Neural cell (in vitro differentiated cells): ENCODE measurements at regions not wholly inside any gene's neighbourhood (a gene's known extent, or its start where the extent isn't known, plus 50 kb on each side); places are given as distances from the start of the nearest gene placed in this dataset.

Experiments
- H2AFZ ChIP-seq: fragments of 200-600, 300-800 bp; sonication (generic), shearing (Covaris generic); 2 replicates; pipeline ENCODE4 v1.6.0; 2014; ENCODE audit warnings: low read depth, mild to moderate bottlenecking, antibody characterized with exemption, low read length, moderate library complexity
- H3F3A ChIP-seq: fragments of 200-600 bp; shearing (Covaris generic); 2 replicates; pipeline ENCODE4 v1.6.1; 2016; ENCODE audit warnings: mild to moderate bottlenecking, moderate library complexity, mixed read lengths, antibody characterized with exemption, low read length; ENCODE audit not compliant: insufficient read depth, poor library complexity, severe bottlenecking
- H3K27ac ChIP-seq: fragments of 200-600, 300-800 bp; sonication (generic), shearing (Covaris generic); 2 replicates; pipeline ENCODE4 v1.5.1; 2014; ENCODE audit warnings: mild to moderate bottlenecking, low read length, moderate library complexity
- H3K27me3 ChIP-seq: fragments of 300-800, 200-600 bp; sonication (generic), shearing (Covaris generic); 2 replicates; pipeline ENCODE4 v1.6.0; 2014; ENCODE audit warnings: mild to moderate bottlenecking, low read depth, low read length, moderate library complexity; ENCODE audit not compliant: insufficient read depth
- H3K36me3 ChIP-seq: fragments of 300-800, 200-600 bp; sonication (generic), shearing (Covaris generic); 2 replicates; pipeline ENCODE4 v1.5.1; 2014; ENCODE audit warnings: mild to moderate bottlenecking, antibody characterized with exemption, low read length, moderate library complexity; ENCODE audit not compliant: insufficient read depth
- H3K4me2 ChIP-seq: fragments of 300-800, 200-600 bp; sonication (generic), shearing (Covaris generic); 2 replicates; pipeline ENCODE4 v1.6.0; 2014; ENCODE audit warnings: mild to moderate bottlenecking, low read length
- H3K4me3 ChIP-seq: fragments of 300-800, 200-600 bp; sonication (generic), shearing (Covaris generic); 2 replicates; pipeline ENCODE4 v1.5.1; 2014; ENCODE audit warnings: mild to moderate bottlenecking, low read length, moderate library complexity
- H3K79me2 ChIP-seq: fragments of 200-600 bp; shearing (Covaris generic); replicated peaks from 2 replicates; pipeline ENCODE4 v1.6.0; 2014; ENCODE audit warnings: mild to moderate bottlenecking, low read length, moderate library complexity; ENCODE audit not compliant: insufficient read depth
- H3K9ac ChIP-seq: fragments of 300-800, 200-600 bp; sonication (generic), shearing (Covaris generic); 2 replicates; pipeline ENCODE4 v1.6.1; 2016; ENCODE audit warnings: mild to moderate bottlenecking, low read length, mixed read lengths
- H3K9me2 ChIP-seq: fragments of 200-600 bp; shearing (Covaris generic); 2 replicates; pipeline ENCODE4 v1.6.1; 2016; ENCODE audit warnings: mild to moderate bottlenecking, low read length, mixed read lengths; ENCODE audit not compliant: insufficient read depth
- H3K9me3 ChIP-seq: fragments of 200-600, 300-800 bp; sonication (generic), shearing (Covaris generic); 2 replicates; pipeline ENCODE4 v1.6.1; 2016; ENCODE audit warnings: mild to moderate bottlenecking, mixed run types, low read length, moderate library complexity, mixed read lengths
- H4K20me1 ChIP-seq: fragments of 200-600 bp; shearing (Covaris generic); 2 replicates; pipeline ENCODE4 v1.6.1; 2016; ENCODE audit warnings: mild to moderate bottlenecking, mixed run types; ENCODE audit not compliant: insufficient read depth
- CTCF ChIP-seq: fragments of 450-650 bp; IDR thresholded peaks from 2 replicates; pipeline ENCODE4 v1.5.1; 2014; ENCODE audit warnings: antibody characterized with exemption, mild to moderate bottlenecking, moderate library complexity; ENCODE audit not compliant: poor library complexity, severe bottlenecking
- EP300 ChIP-seq: fragments of 450-650 bp; conservative IDR thresholded peaks from 2 replicates; pipeline ENCODE4 v1.6.1; 2014; ENCODE audit warnings: antibody characterized with exemption, mild to moderate bottlenecking, moderate library complexity; ENCODE audit not compliant: poor library complexity, severe bottlenecking
- EZH2 ChIP-seq: fragments of 200-600, 300-800 bp; shearing (Covaris generic), sonication (generic); IDR thresholded peaks from 2 replicates; pipeline ENCODE4 v1.6.1; 2014; ENCODE audit warnings: antibody characterized with exemption, low read length, borderline replicate concordance, mild to moderate bottlenecking; ENCODE audit not compliant: insufficient read depth, poor library complexity, severe bottlenecking
- MXI1 ChIP-seq: fragments of 450-650 bp; conservative IDR thresholded peaks from 2 replicates; pipeline ENCODE4 v1.6.1; 2014; ENCODE audit warnings: antibody characterized with exemption, mild to moderate bottlenecking; ENCODE audit not compliant: poor library complexity, severe bottlenecking
- POLR2AphosphoS5 ChIP-seq: IDR thresholded peaks from 2 replicates; pipeline ENCODE4 v1.6.1; 2012
- RAD21 ChIP-seq: fragments of 450-650 bp; conservative IDR thresholded peaks from 2 replicates; pipeline ENCODE4 v1.6.1; 2014; ENCODE audit warnings: antibody characterized with exemption, mild to moderate bottlenecking, moderate library complexity
- SMC3 ChIP-seq: fragments of 450-650 bp; conservative IDR thresholded peaks from 2 replicates; pipeline ENCODE4 v1.6.1; 2014; ENCODE audit warnings: antibody characterized with exemption, mild to moderate bottlenecking, moderate library complexity; ENCODE audit not compliant: poor library complexity
- TAF1 ChIP-seq: IDR thresholded peaks from 2 replicates; pipeline ENCODE4 v1.6.1; 2012; ENCODE audit warnings: low read depth
- TF ChIP-seq, protein P1 (sequence below): IDR thresholded peaks from 2 replicates; pipeline ENCODE4 v1.6.1; 2012; ENCODE audit warnings: borderline replicate concordance

DNA sequence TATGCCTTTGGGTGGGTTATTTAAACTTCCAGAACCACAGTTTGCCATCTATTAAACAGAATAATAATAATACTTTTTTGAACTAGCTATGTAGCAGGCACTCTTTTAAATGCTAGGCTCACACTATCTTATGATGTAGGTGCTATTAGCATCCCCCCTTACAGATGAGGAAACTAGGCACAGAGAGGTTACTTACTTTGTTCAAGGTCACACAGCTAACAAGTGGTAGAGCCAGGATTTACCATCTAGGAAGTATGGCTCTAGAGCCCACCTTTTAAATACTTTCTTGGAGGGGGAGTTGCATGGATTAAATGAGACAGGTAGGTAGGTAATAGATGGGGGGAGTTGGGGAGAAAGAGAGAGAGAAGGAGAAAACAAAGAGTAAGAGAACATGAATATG lies 95.3 kb upstream of the NR3C1 start:
- Histone ChIP-seq H4K20me1 (no peaks in the 10 kb centered on the region), H3K36me3 (no peaks in the 10 kb centered on the region), H3F3A (no peaks in the 10 kb centered on the region), H3K4me2 (no peak overlapping the region), H3K9me3 (no peaks in the 10 kb centered on the region), H3K9me2 (no peaks in the 10 kb centered on the region), H3K27me3 (no peaks in the 10 kb centered on the region), H3K4me3 (no peak overlapping the region), H2AFZ (no peak overlapping the region), H3K79me2 (no peaks in the 10 kb centered on the region), H3K9ac (no peak overlapping the region), H3K27ac (no peak overlapping the region)
- no peak for TF ChIP-seq EP300
- TF ChIP-seq EZH2 = no peak
- TF ChIP-seq MXI1 = no peak
- no peak for TF ChIP-seq TAF1
- TF ChIP-seq RAD21 = no peak
- no peak for TF ChIP-seq POLR2AphosphoS5

GRCh38 chr5:143497749-143498148 lies 94.3 kb upstream of the NR3C1 start:
- Histone ChIP-seq H3F3A (no peaks in the 10 kb centered on the region), H3K4me2 (no peak overlapping the region), H2AFZ (no peak overlapping the region), H4K20me1 (no peaks in the 10 kb centered on the region), H3K79me2 (no peaks in the 10 kb centered on the region), H3K9ac (no peak overlapping the region), H3K36me3 (no peaks in the 10 kb centered on the region), H3K4me3 (no peak overlapping the region), H3K9me3 (no peaks in the 10 kb centered on the region), H3K9me2 (no peaks in the 10 kb centered on the region), H3K27ac (no peak overlapping the region), H3K27me3 (no peaks in the 10 kb centered on the region)
- TF ChIP-seq TAF1 = no peak
- TF ChIP-seq, protein P1, sequence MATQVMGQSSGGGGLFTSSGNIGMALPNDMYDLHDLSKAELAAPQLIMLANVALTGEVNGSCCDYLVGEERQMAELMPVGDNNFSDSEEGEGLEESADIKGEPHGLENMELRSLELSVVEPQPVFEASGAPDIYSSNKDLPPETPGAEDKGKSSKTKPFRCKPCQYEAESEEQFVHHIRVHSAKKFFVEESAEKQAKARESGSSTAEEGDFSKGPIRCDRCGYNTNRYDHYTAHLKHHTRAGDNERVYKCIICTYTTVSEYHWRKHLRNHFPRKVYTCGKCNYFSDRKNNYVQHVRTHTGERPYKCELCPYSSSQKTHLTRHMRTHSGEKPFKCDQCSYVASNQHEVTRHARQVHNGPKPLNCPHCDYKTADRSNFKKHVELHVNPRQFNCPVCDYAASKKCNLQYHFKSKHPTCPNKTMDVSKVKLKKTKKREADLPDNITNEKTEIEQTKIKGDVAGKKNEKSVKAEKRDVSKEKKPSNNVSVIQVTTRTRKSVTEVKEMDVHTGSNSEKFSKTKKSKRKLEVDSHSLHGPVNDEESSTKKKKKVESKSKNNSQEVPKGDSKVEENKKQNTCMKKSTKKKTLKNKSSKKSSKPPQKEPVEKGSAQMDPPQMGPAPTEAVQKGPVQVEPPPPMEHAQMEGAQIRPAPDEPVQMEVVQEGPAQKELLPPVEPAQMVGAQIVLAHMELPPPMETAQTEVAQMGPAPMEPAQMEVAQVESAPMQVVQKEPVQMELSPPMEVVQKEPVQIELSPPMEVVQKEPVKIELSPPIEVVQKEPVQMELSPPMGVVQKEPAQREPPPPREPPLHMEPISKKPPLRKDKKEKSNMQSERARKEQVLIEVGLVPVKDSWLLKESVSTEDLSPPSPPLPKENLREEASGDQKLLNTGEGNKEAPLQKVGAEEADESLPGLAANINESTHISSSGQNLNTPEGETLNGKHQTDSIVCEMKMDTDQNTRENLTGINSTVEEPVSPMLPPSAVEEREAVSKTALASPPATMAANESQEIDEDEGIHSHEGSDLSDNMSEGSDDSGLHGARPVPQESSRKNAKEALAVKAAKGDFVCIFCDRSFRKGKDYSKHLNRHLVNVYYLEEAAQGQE = no peak
- no peak for TF ChIP-seq MXI1

DNA sequence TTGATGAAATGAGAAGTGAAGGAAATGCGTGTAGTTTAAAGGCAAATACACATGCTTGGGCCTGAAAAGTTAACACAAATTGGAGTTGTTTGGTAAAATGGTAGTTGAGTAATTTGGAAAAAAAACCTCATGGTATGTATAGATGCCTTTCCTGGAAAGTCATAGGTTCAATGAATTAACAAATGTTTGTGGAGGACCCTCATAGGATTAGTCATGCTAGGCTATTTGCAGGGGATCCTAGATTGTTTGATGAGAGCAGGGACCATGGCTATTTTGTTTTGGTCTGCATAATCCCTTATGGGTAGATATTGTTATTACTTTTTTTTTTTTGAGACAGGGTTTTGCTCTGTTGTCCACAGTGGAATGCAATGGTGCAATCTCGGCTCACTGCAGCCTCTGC lies 93.5 kb upstream of the NR3C1 start:
- Histone ChIP-seq H3K27me3 (no peaks in the 10 kb centered on the region), H2AFZ (no peak overlapping the region), H3K9me2 (no peaks in the 10 kb centered on the region), H4K20me1 (no peaks in the 10 kb centered on the region), H3F3A (no peaks in the 10 kb centered on the region), H3K9ac (no peak overlapping the region), H3K79me2 (no peaks in the 10 kb centered on the region), H3K4me3 (no peak overlapping the region), H3K9me3 (no peaks in the 10 kb centered on the region), H3K27ac (no peak overlapping the region), H3K36me3 (no peaks in the 10 kb centered on the region), H3K4me2 (no peak overlapping the region)
- TF ChIP-seq CTCF = no peak
- TF ChIP-seq MXI1 = no peak
- TF ChIP-seq RAD21 = no peak
- TF ChIP-seq, protein P1 = no peak
- TF ChIP-seq SMC3 = no peak
- no peak for TF ChIP-seq EP300
- no peak for TF ChIP-seq TAF1
- TF ChIP-seq EZH2 = no peak
- no peak for TF ChIP-seq POLR2AphosphoS5
